ENCODE measurements at regions not wholly inside any gene's neighbourhood (a gene's known extent, or its start where the extent isn't known, plus 50 kb on each side); places are given as distances from the start of the nearest gene placed in this dataset.

- TF ChIP-seq NRF1 (IDR thresholded peaks at IDR 0.05; ENCODE audit: low read depth, low read length) (no peak), SIN3A (conservative IDR thresholded peaks at IDR 0.05 in 1 of 2, IDR thresholded peaks at IDR 0.05 in 1 of 2; ENCODE audit: low read depth in 1 of 2, low read length in 2 of 2) (no peak), RAD21 (IDR thresholded peaks at IDR 0.05 in 1 of 2, conservative IDR thresholded peaks at IDR 0.05 in 1 of 2; ENCODE audit: low read depth in 2 of 2, low read length in 2 of 2) (no peak), FOSL1 (IDR thresholded peaks at IDR 0.05; ENCODE audit: insufficient read depth, low read depth, low read length) (no peak), POLR2A (IDR thresholded peaks at IDR 0.05; ENCODE audit: control extremely low read depth in 1 of 2, low read depth in 2 of 2, low read length in 2 of 2) (no peak), CHD7 (IDR thresholded peaks at IDR 0.05; ENCODE audit: insufficient replicate concordance, low read length) (no peak), POLR2AphosphoS5 (IDR thresholded peaks at IDR 0.05; ENCODE audit: low read depth, low read length) (no peak), ZNF274 (IDR thresholded peaks at IDR 0.05; ENCODE audit: borderline replicate concordance, extremely low read depth, low read length) (no peak), JUND (IDR thresholded peaks at IDR 0.05; ENCODE audit: low read length) (no peak)
- TF ChIP-seq, protein P1, sequence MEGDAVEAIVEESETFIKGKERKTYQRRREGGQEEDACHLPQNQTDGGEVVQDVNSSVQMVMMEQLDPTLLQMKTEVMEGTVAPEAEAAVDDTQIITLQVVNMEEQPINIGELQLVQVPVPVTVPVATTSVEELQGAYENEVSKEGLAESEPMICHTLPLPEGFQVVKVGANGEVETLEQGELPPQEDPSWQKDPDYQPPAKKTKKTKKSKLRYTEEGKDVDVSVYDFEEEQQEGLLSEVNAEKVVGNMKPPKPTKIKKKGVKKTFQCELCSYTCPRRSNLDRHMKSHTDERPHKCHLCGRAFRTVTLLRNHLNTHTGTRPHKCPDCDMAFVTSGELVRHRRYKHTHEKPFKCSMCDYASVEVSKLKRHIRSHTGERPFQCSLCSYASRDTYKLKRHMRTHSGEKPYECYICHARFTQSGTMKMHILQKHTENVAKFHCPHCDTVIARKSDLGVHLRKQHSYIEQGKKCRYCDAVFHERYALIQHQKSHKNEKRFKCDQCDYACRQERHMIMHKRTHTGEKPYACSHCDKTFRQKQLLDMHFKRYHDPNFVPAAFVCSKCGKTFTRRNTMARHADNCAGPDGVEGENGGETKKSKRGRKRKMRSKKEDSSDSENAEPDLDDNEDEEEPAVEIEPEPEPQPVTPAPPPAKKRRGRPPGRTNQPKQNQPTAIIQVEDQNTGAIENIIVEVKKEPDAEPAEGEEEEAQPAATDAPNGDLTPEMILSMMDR (IDR thresholded peaks at IDR 0.05; ENCODE audit: control extremely low read depth in 1 of 3, insufficient read depth in 1 of 3, low read depth in 1 of 3, low read length in 3 of 3), result no peak
- TF ChIP-seq, protein P2, sequence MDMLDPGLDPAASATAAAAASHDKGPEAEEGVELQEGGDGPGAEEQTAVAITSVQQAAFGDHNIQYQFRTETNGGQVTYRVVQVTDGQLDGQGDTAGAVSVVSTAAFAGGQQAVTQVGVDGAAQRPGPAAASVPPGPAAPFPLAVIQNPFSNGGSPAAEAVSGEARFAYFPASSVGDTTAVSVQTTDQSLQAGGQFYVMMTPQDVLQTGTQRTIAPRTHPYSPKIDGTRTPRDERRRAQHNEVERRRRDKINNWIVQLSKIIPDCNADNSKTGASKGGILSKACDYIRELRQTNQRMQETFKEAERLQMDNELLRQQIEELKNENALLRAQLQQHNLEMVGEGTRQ (IDR thresholded peaks at IDR 0.05; ENCODE audit: low read length), result no peak
These were observed 223.8 kb upstream of the SATB1 start for GRCh38 chr3:18648868-18649462.

Measured in H1 (cell line).